AG10803 (cell line): ENCODE measurements at regions not wholly inside any gene's neighbourhood (a gene's known extent, or its start where the extent isn't known, plus 50 kb on each side); places are given as distances from the start of the nearest gene placed in this dataset.
"Not testable (repeated sequence)": the region's sequence is repeated elsewhere in the genome, so short reads cannot be mapped to it uniquely, and the experiment has no call there.

ENCODE experiments used
- DNase-seq: peaks from one replicate; pipeline ENCODE4 v3.0.0; 2010; ENCODE audit warnings: low read depth
- H3K4me3 ChIP-seq: 2 replicates; pipeline ENCODE4 v1.5.1; 2011; ENCODE audit warnings: mild to moderate bottlenecking, low read length, control low read depth
- TF ChIP-seq, protein P1 (sequence below): conservative IDR thresholded peaks from 2 replicates; pipeline ENCODE4 v1.5.1; 2011; ENCODE audit warnings: mild to moderate bottlenecking, low read length, control low read depth, inconsistent platforms

DNA sequence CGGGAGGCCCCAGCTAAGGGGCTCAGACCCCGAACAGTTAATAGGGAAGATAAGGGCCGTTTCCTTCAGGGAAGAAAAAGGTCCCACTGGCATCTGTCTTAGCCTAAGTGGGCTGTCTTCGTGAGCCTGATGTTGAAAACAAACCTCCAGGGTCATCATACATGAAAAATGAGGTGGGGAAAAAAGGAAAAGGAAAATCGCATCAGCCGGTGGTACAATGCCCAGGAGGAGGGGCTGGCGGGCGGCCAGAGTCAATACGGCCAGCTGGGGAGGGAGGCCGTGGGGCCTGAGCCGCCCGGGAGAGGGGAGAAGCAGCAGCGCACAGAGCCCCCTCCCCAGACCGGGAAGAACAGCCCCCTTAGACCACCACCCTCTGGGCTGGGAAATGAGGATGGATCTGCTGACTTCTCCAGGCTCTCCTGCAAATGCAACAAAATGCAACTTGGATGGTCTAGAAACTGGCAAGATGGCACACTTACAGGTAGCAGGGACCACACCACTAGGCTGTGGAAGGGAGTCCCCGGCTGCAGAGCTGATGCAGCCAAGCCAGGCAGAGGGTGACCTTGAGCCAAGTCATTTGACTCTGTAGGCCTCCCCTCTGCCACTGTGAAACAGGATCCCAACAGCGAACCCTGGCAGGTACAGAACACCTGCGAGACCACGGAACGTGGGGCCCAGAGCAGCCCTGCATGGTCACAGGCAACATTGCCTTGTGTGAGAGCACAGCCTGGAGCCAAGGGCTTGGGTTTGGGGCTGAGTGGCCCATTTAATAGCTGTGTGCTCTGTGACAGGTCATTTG lies 448.5 kb downstream of the SOX9 start:
- TF ChIP-seq, protein P1, sequence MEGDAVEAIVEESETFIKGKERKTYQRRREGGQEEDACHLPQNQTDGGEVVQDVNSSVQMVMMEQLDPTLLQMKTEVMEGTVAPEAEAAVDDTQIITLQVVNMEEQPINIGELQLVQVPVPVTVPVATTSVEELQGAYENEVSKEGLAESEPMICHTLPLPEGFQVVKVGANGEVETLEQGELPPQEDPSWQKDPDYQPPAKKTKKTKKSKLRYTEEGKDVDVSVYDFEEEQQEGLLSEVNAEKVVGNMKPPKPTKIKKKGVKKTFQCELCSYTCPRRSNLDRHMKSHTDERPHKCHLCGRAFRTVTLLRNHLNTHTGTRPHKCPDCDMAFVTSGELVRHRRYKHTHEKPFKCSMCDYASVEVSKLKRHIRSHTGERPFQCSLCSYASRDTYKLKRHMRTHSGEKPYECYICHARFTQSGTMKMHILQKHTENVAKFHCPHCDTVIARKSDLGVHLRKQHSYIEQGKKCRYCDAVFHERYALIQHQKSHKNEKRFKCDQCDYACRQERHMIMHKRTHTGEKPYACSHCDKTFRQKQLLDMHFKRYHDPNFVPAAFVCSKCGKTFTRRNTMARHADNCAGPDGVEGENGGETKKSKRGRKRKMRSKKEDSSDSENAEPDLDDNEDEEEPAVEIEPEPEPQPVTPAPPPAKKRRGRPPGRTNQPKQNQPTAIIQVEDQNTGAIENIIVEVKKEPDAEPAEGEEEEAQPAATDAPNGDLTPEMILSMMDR, result no peak
- no peak overlapping the region for H3K4me3 ChIP-seq
- DNase-seq, result no peak

GRCh38 chr17:72571813-72572396 lies 451.1 kb downstream of the SOX9 start:
- TF ChIP-seq, protein P1, result no peak
- DNase-seq, result no peak
- no peak overlapping the region for H3K4me3 ChIP-seq

GRCh38 chr17:72572604-72573491 lies 452.0 kb downstream of the SOX9 start:
- H3K4me3 ChIP-seq, result no peak overlapping the region
- DNase-seq, result peak; percentile 29
- TF ChIP-seq, protein P1, result no peak

DNA sequence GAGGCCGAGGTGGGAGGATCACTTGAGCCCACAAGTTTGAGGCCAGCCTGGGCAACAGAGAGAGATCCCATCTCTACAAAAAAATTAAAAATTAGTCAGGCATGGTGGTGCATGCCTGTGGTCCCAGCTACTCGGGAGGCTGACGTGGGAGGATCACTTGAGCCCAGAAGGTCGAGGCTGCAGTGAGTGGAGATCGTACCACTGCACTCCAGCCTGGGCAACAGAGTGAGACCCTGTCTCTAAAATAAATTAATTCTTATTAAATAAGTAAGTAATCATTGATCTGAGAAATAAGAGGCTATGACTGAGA lies 452.6 kb downstream of the SOX9 start:
- DNase-seq, H3K4me3 ChIP-seq: not testable (repeated sequence)

- H3K4me3 ChIP-seq, result no peak overlapping the region
- TF ChIP-seq, protein P1, result no peak
- DNase-seq, result no peak
These were observed 454.1 kb downstream of the SOX9 start for GRCh38 chr17:72574675-72575510.

GRCh38 chr17:72575542-72576233 lies 454.9 kb downstream of the SOX9 start:
- DNase-seq, result no peak
- TF ChIP-seq, protein P1, result no peak
- no peak overlapping the region for H3K4me3 ChIP-seq
